ENCODE measurements at regions not wholly inside any gene's neighbourhood (a gene's known extent, or its start where the extent isn't known, plus 50 kb on each side); places are given as distances from the start of the nearest gene placed in this dataset.
"Not testable (repeated sequence)": the region's sequence is repeated elsewhere in the genome, so short reads cannot be mapped to it uniquely, and the experiment has no call there.

- DNase-seq (ENCODE audit: low read depth), result no peak
Observed at GRCh38 chr18:25560369-25560768, 208.4 kb upstream of the ZNF521 start.

DNA sequence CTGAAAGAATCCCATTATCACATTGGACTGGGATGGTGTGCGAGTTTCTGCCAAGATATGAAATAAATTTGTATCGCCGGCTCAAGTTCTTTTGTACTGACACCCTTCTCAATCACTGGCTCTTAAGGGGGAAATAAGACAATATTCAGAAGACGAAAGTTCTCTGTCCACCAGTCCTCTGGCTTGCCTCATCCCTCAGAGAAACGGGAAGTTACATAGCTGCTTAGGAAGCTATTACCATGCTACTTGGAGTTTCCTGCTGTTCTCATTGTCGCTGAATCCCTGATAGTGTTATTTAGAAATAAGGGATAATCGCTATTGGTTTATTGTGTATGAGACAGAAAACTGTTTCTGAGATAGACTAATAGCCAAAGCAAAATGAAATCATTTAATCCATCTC, 205.0 kb upstream of the ZNF521 start:
- no peak for DNase-seq (ENCODE audit: low read depth)

- DNase-seq (ENCODE audit: low read depth), result no peak
Observed at GRCh38 chr18:25553631-25554263, 201.8 kb upstream of the ZNF521 start.

- DNase-seq (ENCODE audit: low read depth), result no peak
Observed at GRCh38 chr18:25544546-25545287, 192.8 kb upstream of the ZNF521 start.

DNA sequence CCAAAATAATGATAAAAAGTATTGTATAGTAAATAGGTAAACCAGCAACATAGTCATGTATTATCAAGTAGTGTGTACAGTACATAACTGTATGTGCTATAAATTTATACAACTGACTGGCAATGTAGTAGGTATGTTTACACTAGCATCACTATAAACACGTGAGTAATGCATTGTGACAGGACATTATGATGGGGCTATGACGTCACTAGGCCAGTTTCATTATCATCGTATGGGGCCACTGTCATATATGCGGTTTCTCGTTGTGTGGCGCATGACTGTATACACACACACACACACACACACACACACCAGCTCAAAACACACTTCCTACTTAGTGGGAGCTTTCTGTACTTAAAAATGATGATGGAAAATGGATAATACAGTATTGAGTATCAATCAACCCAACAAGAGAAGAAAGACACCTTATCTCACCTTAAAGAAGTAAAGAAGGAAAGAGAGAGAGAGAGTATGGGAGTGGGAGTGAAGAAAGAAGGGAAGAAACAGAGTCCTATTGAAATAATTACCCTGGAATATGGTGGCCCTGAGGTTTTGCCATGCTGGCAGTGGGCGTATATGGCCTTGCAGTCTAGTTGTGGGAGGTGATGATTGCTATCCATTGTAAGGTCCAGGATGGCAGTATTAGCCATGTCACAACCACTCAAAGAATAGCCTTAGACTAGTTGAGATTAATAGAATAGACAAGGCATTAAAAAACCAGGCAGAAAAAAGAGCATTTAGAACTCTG, 186.4 kb upstream of the ZNF521 start:
- DNase-seq (ENCODE audit: low read depth), result no peak

DNA sequence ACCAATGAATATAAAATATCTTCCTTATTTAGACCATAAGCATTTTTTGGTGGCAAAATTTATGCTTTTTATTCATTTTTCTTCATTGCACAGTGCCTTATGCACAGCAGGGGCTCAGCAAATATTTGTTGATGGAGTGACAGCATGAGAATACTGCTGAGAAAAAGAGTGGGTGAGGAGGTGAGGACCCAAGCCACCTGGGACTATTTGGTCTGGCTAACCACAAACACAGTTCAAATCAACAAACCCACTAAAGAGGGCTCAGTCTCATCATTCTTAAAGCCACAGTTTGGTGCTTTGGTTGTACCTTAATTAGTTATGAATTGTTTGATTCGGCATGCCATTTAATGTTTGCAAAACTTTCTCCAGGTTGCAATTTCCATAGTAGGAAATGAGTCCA, 183.5 kb upstream of the ZNF521 start:
- no peak for DNase-seq (ENCODE audit: low read depth)

GRCh38 chr18:25534401-25534800, 182.4 kb upstream of the ZNF521 start:
- DNase-seq (ENCODE audit: low read depth), result no peak

- no peak for DNase-seq (ENCODE audit: low read depth)
Observed at GRCh38 chr18:25533218-25533617, 181.3 kb upstream of the ZNF521 start.

GRCh38 chr18:25531207-25531606, 179.2 kb upstream of the ZNF521 start:
- DNase-seq (ENCODE audit: low read depth), result no peak

DNA sequence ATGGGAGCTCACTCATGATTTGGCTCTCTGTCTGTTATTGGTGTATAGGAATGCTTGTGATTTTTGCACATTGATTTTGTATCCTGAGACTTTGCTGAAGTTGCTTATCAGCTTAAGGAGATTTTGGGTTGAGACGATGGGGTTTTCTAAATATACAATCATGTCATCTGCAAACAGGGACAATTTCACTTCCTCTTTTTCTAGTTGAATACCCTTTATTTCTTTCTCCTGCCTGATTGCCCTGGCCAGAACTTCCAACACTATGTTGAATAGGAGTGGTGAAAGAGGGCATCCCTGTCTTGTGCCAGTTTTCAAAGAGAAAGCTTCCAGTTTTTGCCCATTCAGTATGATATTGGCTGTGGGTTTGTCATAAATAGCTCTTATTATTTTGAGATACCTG, 173.8 kb upstream of the ZNF521 start:
- not testable (repeated sequence) for DNase-seq (ENCODE audit: low read depth)

DNA sequence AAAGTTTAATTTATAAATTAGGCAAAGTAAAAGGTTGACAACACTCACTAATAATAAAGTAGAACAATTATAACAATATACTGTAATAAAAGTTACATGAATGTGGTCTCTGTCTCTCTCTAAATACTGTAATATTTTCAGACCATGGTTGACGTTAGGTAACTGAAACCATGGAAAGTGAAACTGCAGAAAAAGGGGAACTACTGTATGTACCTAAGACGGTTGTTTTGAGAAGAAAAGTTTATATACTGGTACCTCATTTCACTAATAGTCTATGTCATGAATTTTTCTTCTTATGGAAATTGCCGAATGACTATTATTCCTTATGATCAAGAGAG, 166.7 kb upstream of the ZNF521 start:
- DNase-seq (ENCODE audit: low read depth), result no peak

- DNase-seq (ENCODE audit: low read depth), result no peak
Observed at GRCh38 chr18:25517881-25518715, 166.1 kb upstream of the ZNF521 start.

DNA sequence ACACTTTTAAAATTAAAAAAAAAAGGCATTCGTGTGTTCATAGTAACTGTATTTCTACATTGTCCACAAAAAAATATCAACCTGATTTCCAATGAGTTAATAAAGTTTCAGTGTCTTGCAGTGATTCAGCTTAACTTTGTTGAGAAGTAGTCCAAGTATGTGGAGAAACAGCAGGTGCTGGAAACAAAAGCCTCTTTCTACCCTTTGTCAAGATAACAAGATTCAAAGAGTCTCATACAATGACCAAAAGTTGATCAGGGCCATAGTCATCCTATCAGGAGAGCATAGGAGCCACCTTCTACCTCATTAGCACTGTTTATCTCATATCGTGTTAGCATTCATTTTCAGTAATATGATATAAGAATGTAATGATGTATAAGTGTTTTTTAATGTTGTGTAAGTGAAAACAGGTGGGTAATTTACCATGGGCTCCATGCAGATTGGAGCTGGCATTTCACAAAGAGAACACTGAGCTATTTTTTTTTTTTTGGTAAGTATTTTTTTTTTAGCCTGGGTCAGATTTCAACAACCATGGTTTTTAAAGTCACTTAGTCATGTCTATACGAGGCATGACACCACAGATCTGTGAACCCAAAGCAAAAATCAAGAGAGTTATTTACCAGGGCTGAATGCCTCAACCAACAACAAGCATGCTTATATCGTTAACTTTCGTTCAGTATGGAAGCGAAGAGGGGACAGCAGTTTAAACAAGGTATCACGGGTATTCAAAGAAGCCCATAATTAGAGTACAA, 165.0 kb upstream of the ZNF521 start:
- no peak for DNase-seq (ENCODE audit: low read depth)

- no peak for DNase-seq (ENCODE audit: low read depth)
Observed at GRCh38 chr18:25516121-25516520, 164.2 kb upstream of the ZNF521 start.

GRCh38 chr18:25510096-25510495, 158.1 kb upstream of the ZNF521 start:
- DNase-seq (ENCODE audit: low read depth), result no peak

DNA sequence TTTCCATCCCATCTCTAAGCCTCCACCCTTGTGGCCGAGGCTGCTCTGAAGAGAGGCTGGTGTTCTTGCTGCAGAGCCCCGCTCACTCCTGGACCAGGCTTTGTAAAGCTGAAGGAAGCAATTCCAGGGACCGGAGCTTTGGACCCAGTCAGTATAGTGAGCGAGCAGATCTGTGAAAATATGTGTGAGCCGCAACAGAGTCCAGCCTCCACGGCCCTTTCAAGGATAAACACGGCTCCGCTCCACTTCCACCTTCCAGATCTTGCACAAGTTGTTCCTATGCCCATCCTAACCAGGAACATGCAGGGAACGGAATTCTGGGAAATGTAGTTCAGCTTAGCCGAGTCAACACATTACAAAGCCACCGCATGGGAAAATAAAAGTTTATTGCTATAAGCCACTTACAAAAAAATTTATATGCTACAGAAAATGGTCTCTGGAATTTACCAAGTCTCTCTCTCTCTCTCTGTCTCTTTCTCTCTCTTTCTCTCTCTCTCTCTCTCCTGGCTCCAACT, 151.7 kb upstream of the ZNF521 start:
- DNase-seq (ENCODE audit: low read depth), result no peak

DNA sequence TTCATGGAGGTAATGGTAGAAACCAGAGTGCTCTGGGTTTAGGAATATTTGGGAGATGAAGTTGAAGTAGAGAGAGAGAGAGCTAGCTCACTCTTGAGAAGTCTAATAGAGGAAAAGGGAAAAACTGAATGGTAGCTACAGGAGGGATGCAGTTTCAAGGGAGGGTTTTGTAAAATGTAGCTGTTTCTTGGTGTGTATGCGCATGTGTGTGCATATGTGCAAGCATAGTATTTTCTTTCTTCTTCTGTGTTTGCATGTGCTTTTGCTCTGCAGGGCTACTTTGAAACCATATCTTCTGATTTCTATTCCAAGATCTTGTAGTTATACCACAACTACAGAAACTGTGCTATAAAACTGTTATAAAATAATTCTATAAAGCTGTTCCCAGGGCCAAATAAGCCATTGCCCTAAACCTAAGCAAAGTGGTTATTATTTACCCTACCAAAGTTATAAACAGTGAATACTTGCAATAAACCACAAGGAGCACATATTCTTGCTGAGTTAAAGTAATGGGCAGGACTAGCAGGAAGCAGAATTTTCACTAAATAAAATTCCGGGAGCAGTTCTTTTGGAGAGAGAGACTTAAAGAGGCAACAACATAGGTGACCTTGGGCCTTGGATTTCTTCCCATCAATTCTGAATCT, 145.3 kb upstream of the ZNF521 start:
- no peak for DNase-seq (ENCODE audit: low read depth)

DNA sequence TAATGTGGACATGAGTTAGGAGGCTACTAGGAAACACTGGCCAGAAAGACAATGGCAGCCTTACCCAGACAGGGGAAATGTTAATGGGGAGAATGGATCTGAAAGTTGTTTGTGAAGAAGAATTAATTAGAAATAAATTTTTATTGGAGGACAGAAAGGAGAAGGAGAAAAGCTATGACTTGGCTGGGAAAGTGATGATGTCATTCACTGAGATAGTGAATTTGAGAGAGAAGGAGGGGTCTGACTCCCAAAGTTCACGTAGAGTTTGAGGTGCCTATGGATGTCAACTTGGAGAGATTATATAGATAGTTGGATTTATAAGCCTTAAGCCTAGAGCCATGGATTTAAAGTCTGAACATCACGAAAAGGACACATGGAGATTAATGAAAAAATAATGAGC, 144.6 kb upstream of the ZNF521 start:
- no peak for DNase-seq (ENCODE audit: low read depth)

DNA sequence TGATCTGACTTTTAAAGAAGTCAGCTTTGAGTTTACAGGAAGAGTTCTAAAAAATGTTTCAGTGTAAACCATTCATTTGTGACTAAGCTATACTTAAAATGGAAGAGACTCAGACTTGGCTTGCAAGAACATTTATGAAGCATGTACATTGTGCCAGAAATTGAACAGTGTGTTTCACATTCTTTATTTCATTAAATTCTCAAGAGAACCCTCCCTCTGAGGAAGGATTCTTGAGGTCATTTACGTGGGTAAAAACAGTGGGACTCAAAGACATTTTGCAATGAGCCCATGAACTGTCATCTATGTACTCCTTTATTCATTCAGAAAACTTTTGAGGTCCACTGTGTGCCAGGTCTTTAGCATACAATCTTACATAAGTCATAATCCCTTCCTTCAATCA, 143.6 kb upstream of the ZNF521 start:
- no peak for DNase-seq (ENCODE audit: low read depth)

- no peak for DNase-seq (ENCODE audit: low read depth)
Observed at GRCh38 chr18:25494888-25495287, 142.9 kb upstream of the ZNF521 start.

GRCh38 chr18:25493401-25493800, 141.4 kb upstream of the ZNF521 start:
- DNase-seq (ENCODE audit: low read depth), result no peak

All from activated T-helper 1 cell treated with Interleukin-2 at 50 U/mL for 16 hours (primary cell).